ENCODE measurements at regions not wholly inside any gene's neighbourhood (a gene's known extent, or its start where the extent isn't known, plus 50 kb on each side); places are given as distances from the start of the nearest gene placed in this dataset.

GRCh38 chr17:77577491-77577890 is 381.0 kb upstream of the TNRC6C start:
- Histone ChIP-seq H3K9me3 (ENCODE audit: control insufficient read depth, insufficient read depth, low read depth, low read length) (no peaks in the 10 kb centered on the region), H3K36me3 (ENCODE audit: control insufficient read depth in 2 of 2, insufficient read depth in 1 of 2, low read length in 2 of 2) (no peaks in the 10 kb centered on the region), H3K27ac (ENCODE audit: extremely low read depth, low read depth, low read length) (no peak overlapping the region), H3K4me1 (ENCODE audit: control insufficient read depth, insufficient read depth, low read length) (no peaks in the 10 kb centered on the region), H3K4me3 (ENCODE audit: low read depth, low read length) (no peak overlapping the region)
- POLR2A ChIA-PET, result interaction anchor here (0.6 kb wide), 1 partner anchor 246 kb away, joined by 4 read pairs; no protein-coding TSS in a partner anchor
- TF ChIP-seq, protein P1, sequence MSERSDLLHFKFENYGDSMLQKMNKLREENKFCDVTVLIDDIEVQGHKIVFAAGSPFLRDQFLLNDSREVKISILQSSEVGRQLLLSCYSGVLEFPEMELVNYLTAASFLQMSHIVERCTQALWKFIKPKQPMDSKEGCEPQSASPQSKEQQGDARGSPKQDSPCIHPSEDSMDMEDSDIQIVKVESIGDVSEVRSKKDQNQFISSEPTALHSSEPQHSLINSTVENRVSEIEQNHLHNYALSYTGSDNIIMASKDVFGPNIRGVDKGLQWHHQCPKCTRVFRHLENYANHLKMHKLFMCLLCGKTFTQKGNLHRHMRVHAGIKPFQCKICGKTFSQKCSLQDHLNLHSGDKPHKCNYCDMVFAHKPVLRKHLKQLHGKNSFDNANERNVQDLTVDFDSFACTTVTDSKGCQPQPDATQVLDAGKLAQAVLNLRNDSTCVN (tag by site-specific recombination; optimal IDR thresholded peaks at IDR 0.05), result no peak
- TF ChIP-seq ZNF426 (tag by site-specific recombination; IDR thresholded peaks at IDR 0.05), result no peak
- TF ChIP-seq ZNF670 (tag by site-specific recombination; IDR thresholded peaks at IDR 0.05; ENCODE audit: low read depth), result no peak
- no peak for TF ChIP-seq ZNF513 (tag by site-specific recombination; IDR thresholded peaks at IDR 0.05)
- no peak for TF ChIP-seq GLIS2 (tag by site-specific recombination; IDR thresholded peaks at IDR 0.05)
- no peak for TF ChIP-seq ZNF23 (tag by site-specific recombination; IDR thresholded peaks at IDR 0.05; ENCODE audit: borderline replicate concordance)
- no peak for TF ChIP-seq ZNF473 (tag by site-specific recombination; IDR thresholded peaks at IDR 0.05)
- TF ChIP-seq ZNF768 (tag by site-specific recombination; IDR thresholded peaks at IDR 0.05), result no peak
- no peak for TF ChIP-seq ZNF837 (tag by site-specific recombination; IDR thresholded peaks at IDR 0.05)
- TF ChIP-seq, protein P2, sequence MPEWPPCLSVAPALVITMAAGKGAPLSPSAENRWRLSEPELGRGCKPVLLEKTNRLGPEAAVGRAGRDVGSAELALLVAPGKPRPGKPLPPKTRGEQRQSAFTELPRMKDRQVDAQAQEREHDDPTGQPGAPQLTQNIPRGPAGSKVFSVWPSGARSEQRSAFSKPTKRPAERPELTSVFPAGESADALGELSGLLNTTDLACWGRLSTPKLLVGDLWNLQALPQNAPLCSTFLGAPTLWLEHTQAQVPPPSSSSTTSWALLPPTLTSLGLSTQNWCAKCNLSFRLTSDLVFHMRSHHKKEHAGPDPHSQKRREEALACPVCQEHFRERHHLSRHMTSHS (tag by site-specific recombination; IDR thresholded peaks at IDR 0.05), result no peak
- TF ChIP-seq ZNF214 (tag by site-specific recombination; IDR thresholded peaks at IDR 0.05; ENCODE audit: borderline replicate concordance), result no peak
- no peak for TF ChIP-seq ZNF791 (tag by site-specific recombination; IDR thresholded peaks at IDR 0.05)
- no peak for TF ChIP-seq GFI1B (tag by site-specific recombination; IDR thresholded peaks at IDR 0.05)
- no peak for TF ChIP-seq ZNF37A (tag by site-specific recombination; IDR thresholded peaks at IDR 0.05)
- no peak for TF ChIP-seq KLF9 (tag by site-specific recombination; IDR thresholded peaks at IDR 0.05; ENCODE audit: low read depth)
- no peak for TF ChIP-seq EGR2 (tag by site-specific recombination; IDR thresholded peaks at IDR 0.05; ENCODE audit: low read depth)
- TF ChIP-seq ZNF341 (tag by site-specific recombination; IDR thresholded peaks at IDR 0.05; ENCODE audit: low read depth), result no peak
- CTCF ChIA-PET, result interaction anchor here (0.8 kb wide), 1 partner anchor 188 kb away, joined by 3 read pairs; no protein-coding TSS in a partner anchor

DNA sequence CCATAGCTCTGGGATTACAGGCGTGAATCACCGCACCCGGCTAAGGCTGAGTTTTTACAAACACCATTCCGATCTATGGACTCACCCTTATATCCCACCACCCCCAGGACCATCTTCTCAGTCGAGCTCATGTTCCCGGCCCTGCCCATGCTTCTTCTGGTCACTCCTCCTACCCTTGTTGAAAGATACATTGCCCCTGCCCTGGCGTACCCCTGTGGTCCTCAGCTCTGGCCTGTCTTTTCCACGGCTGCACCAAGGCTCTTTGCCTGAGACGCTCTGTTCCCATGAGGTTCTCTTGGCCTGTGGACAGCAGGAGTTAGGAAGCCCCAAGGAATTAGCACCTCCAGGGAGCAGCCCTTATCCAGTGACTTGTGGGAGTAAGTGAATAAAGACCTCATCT is 379.4 kb upstream of the TNRC6C start:
- H3K4me3 ChIP-seq (ENCODE audit: low read depth, low read length), result no peak overlapping the region
- H3K36me3 ChIP-seq (ENCODE audit: control insufficient read depth in 2 of 2, insufficient read depth in 1 of 2, low read length in 2 of 2), result no peaks in the 10 kb centered on the region
- POLR2A ChIA-PET, result interaction anchor here (1.2 kb wide), 1 partner anchor 37 kb away, joined by 3 read pairs; no protein-coding TSS in a partner anchor
- H3K4me1 ChIP-seq (ENCODE audit: control insufficient read depth, insufficient read depth, low read length), result no peaks in the 10 kb centered on the region
- TF ChIP-seq ATF2 (tag by site-specific recombination; IDR thresholded peaks at IDR 0.05; ENCODE audit: low read depth) (no peak), ZFHX2 (tag by site-specific recombination; conservative IDR thresholded peaks at IDR 0.05) (no peak), KLF9 (tag by site-specific recombination; IDR thresholded peaks at IDR 0.05; ENCODE audit: low read depth) (no peak), ZNF202 (tag by site-specific recombination; IDR thresholded peaks at IDR 0.05; ENCODE audit: borderline replicate concordance) (no peak), PRDM10 (tag by site-specific recombination; IDR thresholded peaks at IDR 0.05) (no peak), ZNF184 (tag by site-specific recombination; IDR thresholded peaks at IDR 0.05) (no peak), ZNF19 (tag by site-specific recombination; IDR thresholded peaks at IDR 0.05; ENCODE audit: low read depth) (no peak), HOXA7 (CRISPR knock-in tag; IDR thresholded peaks at IDR 0.05; ENCODE audit: borderline replicate concordance) (no peak), ZNF529 (tag by site-specific recombination; IDR thresholded peaks at IDR 0.05; ENCODE audit: insufficient replicate concordance) (no peak), GLI4 (tag by site-specific recombination; IDR thresholded peaks at IDR 0.05) (no peak), WT1 (tag by site-specific recombination; IDR thresholded peaks at IDR 0.05) (no peak)
- CTCF ChIA-PET, result no interaction called here
- no peaks in the 10 kb centered on the region for H3K9me3 ChIP-seq (ENCODE audit: control insufficient read depth, insufficient read depth, low read depth, low read length)
- H3K27ac ChIP-seq (ENCODE audit: extremely low read depth, low read depth, low read length), result no peak overlapping the region
